ENCODE measurements at regions not wholly inside any gene's neighbourhood (a gene's known extent, or its start where the extent isn't known, plus 50 kb on each side); places are given as distances from the start of the nearest gene placed in this dataset.

DNA sequence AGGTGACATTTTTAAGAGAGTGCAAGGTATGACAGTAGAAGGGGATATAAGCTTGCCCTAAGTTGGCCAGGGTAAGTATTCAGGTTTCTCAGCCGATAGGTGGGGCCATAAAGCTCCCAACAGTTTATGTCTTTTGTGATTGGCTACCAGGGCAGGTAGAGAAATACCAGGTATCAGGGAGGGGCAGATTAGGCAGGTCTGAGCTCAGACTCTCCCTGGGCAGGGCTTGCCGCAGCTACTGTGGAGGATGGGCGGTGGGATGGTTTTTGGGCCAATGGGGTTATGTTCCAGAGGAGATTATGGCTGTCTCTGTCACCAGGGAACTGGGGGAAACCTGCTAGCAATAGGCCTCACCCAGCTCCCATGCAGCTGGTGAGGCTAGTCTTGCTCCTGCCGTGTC, 211.6 kb downstream of the PTH2R start:
- Histone ChIP-seq H3K4me3 (replicated peaks in 1 of 3; ENCODE audit: low read depth in 2 of 3, low read length in 3 of 3) (no peak overlapping the region), H3K27ac (ENCODE audit: low read depth in 1 of 2, low read length in 2 of 2) (no peak overlapping the region), H3K4me1 (ENCODE audit: control insufficient read depth in 1 of 2, insufficient read depth in 2 of 2, low read length in 2 of 2) (no peaks in the 10 kb centered on the region), H2AFZ (ENCODE audit: insufficient read depth, low read depth, low read length, poor library complexity, severe bottlenecking) (no peak overlapping the region), H3K9ac (ENCODE audit: insufficient read depth, low read length, poor library complexity, severe bottlenecking) (no peak overlapping the region), H4K20me1 (ENCODE audit: insufficient read depth, low read length) (no peaks in the 10 kb centered on the region), H3K4me2 (replicated peaks; ENCODE audit: extremely low read depth, low read length, poor library complexity, severe bottlenecking) (no peak overlapping the region), H3K36me3 (replicated peaks in 1 of 2; ENCODE audit: control insufficient read depth in 1 of 2, insufficient read depth in 2 of 2, low read length in 2 of 2) (no peaks in the 10 kb centered on the region), H3K9me3 (replicated peaks in 1 of 2; ENCODE audit: control insufficient read depth in 1 of 2, insufficient read depth in 1 of 2, low read length in 2 of 2) (no peaks in the 10 kb centered on the region), H3K27me3 (ENCODE audit: control insufficient read depth in 2 of 2, insufficient read depth in 2 of 2, low read length in 2 of 2) (no peaks in the 10 kb centered on the region), H3K79me2 (ENCODE audit: insufficient read depth, low read length) (no peaks in the 10 kb centered on the region)
- WGBS (ENCODE audit: insufficient coverage) = 97% methylated on average over 3 of the region's 4 CpGs
- TF ChIP-seq, protein P1, sequence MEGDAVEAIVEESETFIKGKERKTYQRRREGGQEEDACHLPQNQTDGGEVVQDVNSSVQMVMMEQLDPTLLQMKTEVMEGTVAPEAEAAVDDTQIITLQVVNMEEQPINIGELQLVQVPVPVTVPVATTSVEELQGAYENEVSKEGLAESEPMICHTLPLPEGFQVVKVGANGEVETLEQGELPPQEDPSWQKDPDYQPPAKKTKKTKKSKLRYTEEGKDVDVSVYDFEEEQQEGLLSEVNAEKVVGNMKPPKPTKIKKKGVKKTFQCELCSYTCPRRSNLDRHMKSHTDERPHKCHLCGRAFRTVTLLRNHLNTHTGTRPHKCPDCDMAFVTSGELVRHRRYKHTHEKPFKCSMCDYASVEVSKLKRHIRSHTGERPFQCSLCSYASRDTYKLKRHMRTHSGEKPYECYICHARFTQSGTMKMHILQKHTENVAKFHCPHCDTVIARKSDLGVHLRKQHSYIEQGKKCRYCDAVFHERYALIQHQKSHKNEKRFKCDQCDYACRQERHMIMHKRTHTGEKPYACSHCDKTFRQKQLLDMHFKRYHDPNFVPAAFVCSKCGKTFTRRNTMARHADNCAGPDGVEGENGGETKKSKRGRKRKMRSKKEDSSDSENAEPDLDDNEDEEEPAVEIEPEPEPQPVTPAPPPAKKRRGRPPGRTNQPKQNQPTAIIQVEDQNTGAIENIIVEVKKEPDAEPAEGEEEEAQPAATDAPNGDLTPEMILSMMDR (IDR thresholded peaks at IDR 0.05) = no peak
- Mint-ChIP-seq H3K4me1 (no peaks in the 10 kb centered on the region), H3K27me3 (ENCODE audit: low read depth in 3 of 3) (peaks cover 0 to 4% (median 0%) of the 10 kb centered on the region in 3 donors), H3K4me3 (no peak overlapping the region), H3K27ac (no peak overlapping the region), H3K9me3 (peaks cover 0 to 6% (median 2%) of the 10 kb centered on the region in 7 donors), H3K36me3 (no peaks in the 10 kb centered on the region)
- DNase-seq = no peak
- intact Hi-C loops (cut with micrococcal nuclease) = no loop called here

DNA sequence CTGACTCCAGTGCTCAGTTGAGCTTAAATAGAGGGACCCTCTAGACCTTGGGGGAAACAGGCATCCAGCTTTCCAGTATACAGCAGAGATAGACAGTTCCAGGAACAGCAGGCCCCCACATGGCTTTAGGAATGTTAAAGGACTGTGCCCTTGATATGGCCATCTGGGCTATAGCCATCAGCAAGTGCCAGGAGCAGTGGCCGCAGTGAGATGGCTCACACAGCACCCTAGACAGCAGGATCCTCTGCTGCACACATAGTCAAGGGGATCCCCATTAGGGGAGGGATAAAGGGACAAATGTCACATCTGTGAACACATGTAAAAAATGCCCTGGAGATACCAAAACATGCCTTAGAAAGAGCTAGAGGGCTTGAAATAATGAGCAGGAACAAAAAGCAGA, 213.4 kb downstream of the PTH2R start:
- DNase-seq = no peak
- peaks cover 0 to 4% (median 0%) of the 10 kb centered on the region in 3 donors for H3K27me3 Mint-ChIP-seq (ENCODE audit: low read depth in 3 of 3)
- Histone ChIP-seq H3K27ac (ENCODE audit: low read depth in 1 of 2, low read length in 2 of 2) (no peak overlapping the region), H3K4me1 (ENCODE audit: control insufficient read depth in 1 of 2, insufficient read depth in 2 of 2, low read length in 2 of 2) (no peaks in the 10 kb centered on the region), H3K4me3 (replicated peaks in 1 of 3; ENCODE audit: low read depth in 2 of 3, low read length in 3 of 3) (no peak overlapping the region), H2AFZ (ENCODE audit: insufficient read depth, low read depth, low read length, poor library complexity, severe bottlenecking) (no peak overlapping the region), H3K9me3 (replicated peaks in 1 of 2; ENCODE audit: control insufficient read depth in 1 of 2, insufficient read depth in 1 of 2, low read length in 2 of 2) (no peaks in the 10 kb centered on the region), H4K20me1 (ENCODE audit: insufficient read depth, low read length) (no peaks in the 10 kb centered on the region), H3K27me3 (ENCODE audit: control insufficient read depth in 2 of 2, insufficient read depth in 2 of 2, low read length in 2 of 2) (no peaks in the 10 kb centered on the region), H3K4me2 (replicated peaks; ENCODE audit: extremely low read depth, low read length, poor library complexity, severe bottlenecking) (no peak overlapping the region), H3K9ac (ENCODE audit: insufficient read depth, low read length, poor library complexity, severe bottlenecking) (no peak overlapping the region), H3K36me3 (replicated peaks in 1 of 2; ENCODE audit: control insufficient read depth in 1 of 2, insufficient read depth in 2 of 2, low read length in 2 of 2) (no peaks in the 10 kb centered on the region), H3K79me2 (ENCODE audit: insufficient read depth, low read length) (no peaks in the 10 kb centered on the region)
- intact Hi-C loops (cut with micrococcal nuclease) = no loop called here
- H3K27ac Mint-ChIP-seq = no peak overlapping the region
- H3K4me3 Mint-ChIP-seq = no peak overlapping the region
- no peaks in the 10 kb centered on the region for H3K4me1 Mint-ChIP-seq
- WGBS (ENCODE audit: insufficient coverage) = no CpG with 5 or more reads among the region's 1 CpG
- TF ChIP-seq, protein P1 (IDR thresholded peaks at IDR 0.05) = no peak
- no peaks in the 10 kb centered on the region for H3K36me3 Mint-ChIP-seq
- peaks cover 0 to 6% (median 2%) of the 10 kb centered on the region in 7 donors for H3K9me3 Mint-ChIP-seq
